Activated T-helper 9 cell treated with anti-CD3 and anti-CD28 coated beads, Interleukin-2, amount 50 U/mL, for 16 hours (primary cell): ENCODE measurements at regions not wholly inside any gene's neighbourhood (a gene's known extent, or its start where the extent isn't known, plus 50 kb on each side); places are given as distances from the start of the nearest gene placed in this dataset.

Source experiments
- DNase-seq: peaks from one replicate; pipeline ENCODE4 v3.0.0-alpha.2; 2020; ENCODE audit warnings: low read depth

GRCh38 chr17:65404761-65405160, 156.7 kb downstream of the AXIN2 start:
- DNase-seq, result no peak

GRCh38 chr17:65403626-65404025, 157.8 kb downstream of the AXIN2 start:
- DNase-seq, result no peak

- no peak for DNase-seq
These were observed 158.6 kb downstream of the AXIN2 start for GRCh38 chr17:65402513-65403496.

- no peak for DNase-seq
These were observed 159.9 kb downstream of the AXIN2 start for GRCh38 chr17:65401561-65401960.

- no peak for DNase-seq
These were observed 160.7 kb downstream of the AXIN2 start for GRCh38 chr17:65400701-65401100.

- DNase-seq, result no peak
These were observed 163.2 kb downstream of the AXIN2 start for GRCh38 chr17:65398040-65398787.

- no peak for DNase-seq
These were observed 165.5 kb downstream of the AXIN2 start for GRCh38 chr17:65395924-65396323.

- DNase-seq, result no peak
These were observed 166.5 kb downstream of the AXIN2 start for GRCh38 chr17:65394811-65395472.

GRCh38 chr17:65393514-65393913, 167.9 kb downstream of the AXIN2 start:
- DNase-seq, result no peak

- no peak for DNase-seq
These were observed 171.5 kb downstream of the AXIN2 start for GRCh38 chr17:65389949-65390348.

GRCh38 chr17:65389426-65389825, 172.0 kb downstream of the AXIN2 start:
- DNase-seq, result no peak

- no peak for DNase-seq
These were observed 172.5 kb downstream of the AXIN2 start for GRCh38 chr17:65388911-65389310.

- no peak for DNase-seq
These were observed 174.1 kb downstream of the AXIN2 start for GRCh38 chr17:65387322-65387721.

GRCh38 chr17:65385726-65386125, 175.7 kb downstream of the AXIN2 start:
- DNase-seq, result no peak

GRCh38 chr17:65385071-65385470, 176.4 kb downstream of the AXIN2 start:
- no peak for DNase-seq

- no peak for DNase-seq
These were observed 180.3 kb downstream of the AXIN2 start for GRCh38 chr17:65381152-65381551.

GRCh38 chr17:65374966-65375365, 186.5 kb downstream of the AXIN2 start:
- DNase-seq, result no peak

GRCh38 chr17:65371702-65372101, 189.7 kb downstream of the AXIN2 start:
- no peak for DNase-seq

- no peak for DNase-seq
These were observed 190.7 kb downstream of the AXIN2 start for GRCh38 chr17:65370669-65371131.

GRCh38 chr17:65368341-65368740, 193.1 kb downstream of the AXIN2 start:
- no peak for DNase-seq

- peak; percentile 54 for DNase-seq
These were observed 195.2 kb downstream of the AXIN2 start for GRCh38 chr17:65366102-65366844.

GRCh38 chr17:65365169-65365568, 196.3 kb downstream of the AXIN2 start:
- no peak for DNase-seq
